Heart right ventricle (tissue), 16 donors: ENCODE measurements at regions not wholly inside any gene's neighbourhood (a gene's known extent, or its start where the extent isn't known, plus 50 kb on each side); places are given as distances from the start of the nearest gene placed in this dataset.
"Not testable (repeated sequence)": the region's sequence is repeated elsewhere in the genome, so short reads cannot be mapped to it uniquely, and the experiment has no call there.

ENCODE experiments used
- ATAC-seq, 8 donors: fragments of 200-7000 bp; cut with Tn5 transposase; one replicate each; pipeline ENCODE4 v1.9.1; 2020; ENCODE audit warnings: mild to moderate bottlenecking in 8 of 8, moderate library complexity in 8 of 8, moderate number of reproducible peaks in 1 of 8
- DNase-seq, 2 donors: peaks; one replicate each; pipeline ENCODE4 v3.0.0-alpha.2; 2020
- H3K27ac ChIP-seq, 10 donors: fragments of 200-600 bp; sonication (generic) in 2 of 10; one replicate each; pipeline versions ENCODE4 v1.5.0 to v1.8.0; 2020 to 2022; ENCODE audit warnings: mild to moderate bottlenecking in 3 of 10
- H3K27me3 ChIP-seq, 7 donors: fragments of 200-600 bp; one replicate each; pipeline ENCODE4 v1.8.0; 2021 to 2022; ENCODE audit warnings: mild to moderate bottlenecking in 2 of 7
- H3K36me3 ChIP-seq, 9 donors: fragments of 200-600 bp; sonication (generic) in 1 of 9; one replicate each; pipeline versions ENCODE4 v1.5.0 to v1.8.0; 2020 to 2022; ENCODE audit warnings: mild to moderate bottlenecking in 2 of 9
- H3K4me1 ChIP-seq, 9 donors: fragments of 200-600 bp; sonication (generic) in 1 of 9; one replicate each; pipeline versions ENCODE4 v1.5.0 to v1.8.0; 2020 to 2022; ENCODE audit warnings: mild to moderate bottlenecking in 4 of 9
- H3K4me3 ChIP-seq, 10 donors: fragments of 200-600 bp; sonication (generic) in 2 of 10; one replicate each; pipeline versions ENCODE4 v1.5.0 to v1.8.0; 2020 to 2022; ENCODE audit warnings: mild to moderate bottlenecking in 7 of 10, moderate library complexity in 2 of 10
- H3K9me3 ChIP-seq, 11 donors: fragments of 200-600 bp in 10 of 11; sonication (generic) in 2 of 11; one replicate each; pipeline versions ENCODE4 v1.5.0 to v1.8.0; 2013 to 2022; ENCODE audit warnings: mild to moderate bottlenecking in 2 of 11, control low read depth in 1 of 11, moderate library complexity in 1 of 11
- CTCF ChIP-seq, 9 donors: fragments of 200-600 bp; sonication (generic) in 2 of 9; IDR thresholded peaks; one replicate each; pipeline versions ENCODE4 v1.5.0 to v1.8.0; 2021 to 2022; ENCODE audit warnings: antibody characterized with exemption in 9 of 9, mild to moderate bottlenecking in 5 of 9, moderate library complexity in 1 of 9
- WGBS, 2 donors: extraction: QIAGEN DNeasy Blood & Tissue Kit; methylation state at CpG; one replicate each; pipeline ENCODE4 v1.1.7; 2013; ENCODE audit warnings: inconsistent platforms in 1 of 2; 5-methylcytosine and 5-hydroxymethylcytosine counted together
- intact Hi-C, 10 donors: fragments of 100-400 bp; cut with DNase I; formaldehyde crosslinking; loops; one replicate each; pipeline versions ENCODE4 v1.11.1 to v1.14.2; 2022
- donor health status: Arrhythmogenic right ventricular cardiomyopathy.
- donor health status: ischemic (EF 13 %, LVEDD 7.1; RV severe dilation, severe dysfunction).
- donor health status: healthy with polysubstance abuse.
- donor health status: DM: no; HTN: yes; CAD: no.
- donor health status: DM: no; HTN: no; CAD: no.
- donor health status: ischemic (EF 25% LVEDD 6.9; RV normal size, moderate dysfunction).
- donor health status: ischemic (EF 25% LVEDD 5.7; RV mildly dilated, moderate dysfunction).
- donor health status: healthy.
- donor health status: DM: yes; HTN: yes; CAD: no.
- donor health status: Ischemic cardiomyopathy.
- donor health status: ischemic (EF 35%, LVEDD 5.7; RV mildly dilated, moderate dysfunction).
- donor health status: nonischemic (EF 11% LVEDD 7.7; RV severe dilation, severe dysfunction).
- donor health status: DM: yes; HTN: yes; CAD: no.
- donor health status: PGD.
- donor health status: ischemic (EF 29% LVEDD 5.4; RV normal size, mild dysfunction).
- donor health status: nonischemic (EF 23%, LVEDD 6.1; RV moderate dilation, normal function).

GRCh38 chr7:131039836-131040235, 287.8 kb upstream of the MKLN1 start:
- no peak overlapping the region for H3K4me3 ChIP-seq
- H3K27ac ChIP-seq, result peak overlapping the region in 8 of 10 donors; percentile 23 to 79 (median 38)
- peaks cover 0 to 67% (median 44%) of the 10 kb centered on the region in 9 donors for H3K4me1 ChIP-seq
- TF ChIP-seq CTCF (IDR thresholded peaks at IDR 0.05), result no peak
- 61 to 80% methylated on average over 3 of the region's 3 CpGs for WGBS, 2 donors
- DNase-seq (no peak), ATAC-seq (peak in 3 of 8 donors; percentile 29 to 42 (median 33))
- intact Hi-C loops, result loop anchor here in 8 of 10 donors (2.0 to 10.0 kb wide), 6 partner anchors 55 to 145 kb away; no protein-coding TSS in a partner anchor
- no peaks in the 10 kb centered on the region for H3K9me3 ChIP-seq
- H3K36me3 ChIP-seq, result peaks cover 0 to 8% (median 0%) of the 10 kb centered on the region in 9 donors
- no peaks in the 10 kb centered on the region for H3K27me3 ChIP-seq

GRCh38 chr7:131040467-131040932, 287.2 kb upstream of the MKLN1 start:
- peak; percentile 76 to 97 (median 89) for TF ChIP-seq CTCF (IDR thresholded peaks at IDR 0.05)
- peaks cover 0 to 12% (median 0%) of the 10 kb centered on the region in 9 donors for H3K36me3 ChIP-seq
- 3 to 4% methylated on average over 6 of the region's 6 CpGs for WGBS, 2 donors
- H3K9me3 ChIP-seq, result peaks cover 0 to 4% (median 0%) of the 10 kb centered on the region in 11 donors
- DNase-seq (peak in 1 of 2 donors; percentile 71), ATAC-seq (peak in 7 of 8 donors; percentile 60 to 83 (median 79))
- H3K27ac ChIP-seq, result peak overlapping the region in 6 of 10 donors; percentile 30 to 79 (median 48)
- H3K27me3 ChIP-seq, result no peaks in the 10 kb centered on the region
- H3K4me1 ChIP-seq, result peaks cover 0 to 64% (median 42%) of the 10 kb centered on the region in 9 donors
- H3K4me3 ChIP-seq, result no peak overlapping the region
- intact Hi-C loops, result loop anchor here in 7 of 10 donors (2.0 to 10.0 kb wide), 5 partner anchors 56 to 146 kb away; no protein-coding TSS in a partner anchor

- not testable (repeated sequence) for DNase-seq, H3K4me3 ChIP-seq
These were observed 286.5 kb upstream of the MKLN1 start for GRCh38 chr7:131041012-131041695.

GRCh38 chr7:131042269-131043160, 285.2 kb upstream of the MKLN1 start:
- intact Hi-C loops, result loop anchor here in 4 of 10 donors (5.0 to 10.0 kb wide), 3 partner anchors 58 to 148 kb away; no protein-coding TSS in a partner anchor
- H3K36me3 ChIP-seq, result peaks cover 0 to 18% (median 0%) of the 10 kb centered on the region in 9 donors
- DNase-seq, result no peak
- no peaks in the 10 kb centered on the region for H3K27me3 ChIP-seq
- H3K27ac ChIP-seq, result no peak overlapping the region
- peaks cover 0 to 59% (median 35%) of the 10 kb centered on the region in 9 donors for H3K4me1 ChIP-seq
- no peak for TF ChIP-seq CTCF (IDR thresholded peaks at IDR 0.05)
- no peak overlapping the region for H3K4me3 ChIP-seq
- peaks cover 0 to 9% (median 0%) of the 10 kb centered on the region in 11 donors for H3K9me3 ChIP-seq
- WGBS, 2 donors, result 77 to 78% methylated on average over 7 of the region's 7 CpGs
- no peak for ATAC-seq

More at GRCh38 chr7:131041012-131041695, 286.5 kb upstream of the MKLN1 start:
- peaks cover 0 to 64% (median 39%) of the 10 kb centered on the region in 9 donors for H3K4me1 ChIP-seq
- not testable (repeated sequence) for H3K27me3 ChIP-seq, ATAC-seq, H3K9me3 ChIP-seq
- peaks cover 0 to 16% (median 0%) of the 10 kb centered on the region in 9 donors for H3K36me3 ChIP-seq
- H3K27ac ChIP-seq, result peak overlapping the region in 1 of 10 donors; percentile 79
- WGBS, 2 donors, result 97% methylated on average over 17 of the region's 17 CpGs
- intact Hi-C loops, result loop anchor here in 7 of 10 donors (2.0 to 10.0 kb wide), 5 partner anchors 56 to 146 kb away; no protein-coding TSS in a partner anchor
